ENCODE measurements at regions not wholly inside any gene's neighbourhood (a gene's known extent, or its start where the extent isn't known, plus 50 kb on each side); places are given as distances from the start of the nearest gene placed in this dataset.

DNA sequence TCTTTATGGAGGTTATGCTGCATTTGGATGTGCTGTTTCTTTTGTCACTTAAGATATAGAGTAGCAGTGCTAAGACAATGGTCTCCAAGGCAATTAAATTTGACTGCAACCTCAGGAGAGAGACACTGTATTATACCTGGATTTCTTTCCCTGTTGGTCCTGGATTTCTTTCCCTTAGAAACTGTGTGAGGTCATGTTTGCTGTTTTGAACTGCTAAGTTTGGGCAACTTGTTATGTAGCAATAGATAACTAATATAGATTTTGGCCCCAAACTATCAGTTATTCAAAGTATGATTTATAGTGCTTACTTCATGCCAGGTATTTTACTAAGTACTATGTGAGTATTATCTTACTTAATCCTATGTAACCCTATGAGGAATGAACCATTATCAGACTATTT lies 458.4 kb downstream of the HS3ST3B1 start:
- TF ChIP-seq, protein P1, sequence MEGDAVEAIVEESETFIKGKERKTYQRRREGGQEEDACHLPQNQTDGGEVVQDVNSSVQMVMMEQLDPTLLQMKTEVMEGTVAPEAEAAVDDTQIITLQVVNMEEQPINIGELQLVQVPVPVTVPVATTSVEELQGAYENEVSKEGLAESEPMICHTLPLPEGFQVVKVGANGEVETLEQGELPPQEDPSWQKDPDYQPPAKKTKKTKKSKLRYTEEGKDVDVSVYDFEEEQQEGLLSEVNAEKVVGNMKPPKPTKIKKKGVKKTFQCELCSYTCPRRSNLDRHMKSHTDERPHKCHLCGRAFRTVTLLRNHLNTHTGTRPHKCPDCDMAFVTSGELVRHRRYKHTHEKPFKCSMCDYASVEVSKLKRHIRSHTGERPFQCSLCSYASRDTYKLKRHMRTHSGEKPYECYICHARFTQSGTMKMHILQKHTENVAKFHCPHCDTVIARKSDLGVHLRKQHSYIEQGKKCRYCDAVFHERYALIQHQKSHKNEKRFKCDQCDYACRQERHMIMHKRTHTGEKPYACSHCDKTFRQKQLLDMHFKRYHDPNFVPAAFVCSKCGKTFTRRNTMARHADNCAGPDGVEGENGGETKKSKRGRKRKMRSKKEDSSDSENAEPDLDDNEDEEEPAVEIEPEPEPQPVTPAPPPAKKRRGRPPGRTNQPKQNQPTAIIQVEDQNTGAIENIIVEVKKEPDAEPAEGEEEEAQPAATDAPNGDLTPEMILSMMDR (IDR thresholded peaks at IDR 0.05; ENCODE audit: low read depth, low read length): no peak
- TF ChIP-seq, protein P2, sequence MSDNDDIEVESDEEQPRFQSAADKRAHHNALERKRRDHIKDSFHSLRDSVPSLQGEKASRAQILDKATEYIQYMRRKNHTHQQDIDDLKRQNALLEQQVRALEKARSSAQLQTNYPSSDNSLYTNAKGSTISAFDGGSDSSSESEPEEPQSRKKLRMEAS (IDR thresholded peaks at IDR 0.05; ENCODE audit: low read depth, low read length): no peak

Measured in NB4 (cell line).